NCI-H2081 (cell line): ENCODE measurements at regions not wholly inside any gene's neighbourhood (a gene's known extent, or its start where the extent isn't known, plus 50 kb on each side); places are given as distances from the start of the nearest gene placed in this dataset.

Experiments
- DNase-seq, 2 experiments: peaks; one replicate each; lab custom pipeline; 2025; lab: John Stamatoyannopoulos, UW

- no peak for DNase-seq
These were observed 649.6 kb downstream of the BCL11B start for GRCh38 chr14:98622208-98623051.

- no peak for DNase-seq
These were observed 648.1 kb downstream of the BCL11B start for GRCh38 chr14:98623788-98624415.

- peak; percentile 1 to 2 for DNase-seq
These were observed 638.6 kb downstream of the BCL11B start for GRCh38 chr14:98633380-98633779.

GRCh38 chr14:98634043-98634820, 637.8 kb downstream of the BCL11B start:
- no peak for DNase-seq

- DNase-seq = no peak
These were observed 633.6 kb downstream of the BCL11B start for GRCh38 chr14:98638366-98638765.

GRCh38 chr14:98647754-98648153, 624.2 kb downstream of the BCL11B start:
- DNase-seq = no peak

- DNase-seq = no peak
These were observed 621.0 kb downstream of the BCL11B start for GRCh38 chr14:98651037-98651436.

GRCh38 chr14:98665007-98665406, 607.0 kb downstream of the BCL11B start:
- no peak for DNase-seq

GRCh38 chr14:98666545-98666944, 605.5 kb downstream of the BCL11B start:
- no peak for DNase-seq

- DNase-seq = no peak
These were observed 590.0 kb downstream of the BCL11B start for GRCh38 chr14:98682033-98682432.

GRCh38 chr14:98682726-98683125, 589.3 kb downstream of the BCL11B start:
- DNase-seq = no peak

- DNase-seq = no peak
These were observed 587.5 kb downstream of the BCL11B start for GRCh38 chr14:98684468-98684867.

GRCh38 chr14:98685725-98686124, 586.3 kb downstream of the BCL11B start:
- DNase-seq = no peak

- no peak for DNase-seq
These were observed 583.6 kb downstream of the BCL11B start for GRCh38 chr14:98688446-98688845.

GRCh38 chr14:98689951-98690350, 582.0 kb downstream of the BCL11B start:
- no peak for DNase-seq

GRCh38 chr14:98692832-98693231, 579.2 kb downstream of the BCL11B start:
- DNase-seq = no peak

GRCh38 chr14:98694541-98694940, 577.5 kb downstream of the BCL11B start:
- DNase-seq = no peak

- DNase-seq = no peak
These were observed 576.2 kb downstream of the BCL11B start for GRCh38 chr14:98695809-98696208.

- no peak for DNase-seq
These were observed 573.7 kb downstream of the BCL11B start for GRCh38 chr14:98698341-98698740.

GRCh38 chr14:98700748-98701147, 571.2 kb downstream of the BCL11B start:
- DNase-seq = no peak

GRCh38 chr14:98701377-98701776, 570.6 kb downstream of the BCL11B start:
- DNase-seq = no peak

- DNase-seq = no peak
These were observed 567.6 kb downstream of the BCL11B start for GRCh38 chr14:98704441-98704840.

- no peak for DNase-seq
These were observed 566.1 kb downstream of the BCL11B start for GRCh38 chr14:98705871-98706300.
